ENCODE measurements at regions not wholly inside any gene's neighbourhood (a gene's known extent, or its start where the extent isn't known, plus 50 kb on each side); places are given as distances from the start of the nearest gene placed in this dataset.

DNA sequence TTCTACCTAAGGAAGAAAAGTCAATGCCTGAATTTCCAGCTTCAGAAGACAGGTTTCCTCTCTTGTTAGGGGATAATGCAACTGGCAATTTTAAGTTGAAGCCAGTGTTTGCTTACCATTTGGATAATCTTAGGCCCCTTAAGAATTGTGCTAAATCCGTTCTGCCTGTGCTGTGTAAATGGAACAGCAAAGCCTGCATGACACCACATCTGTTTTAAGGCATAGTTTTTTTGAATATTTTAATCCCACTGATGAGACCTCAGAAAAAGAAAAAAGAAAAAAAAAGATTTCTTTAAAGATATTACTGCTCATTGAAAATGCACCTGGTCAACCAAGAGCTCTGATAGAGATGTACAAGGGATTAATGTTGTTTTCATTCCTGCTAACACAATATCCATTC lies 419.2 kb downstream of the SLITRK6 start:
- no peaks in the 10 kb centered on the region for H3K36me3 ChIP-seq
- no peaks in the 10 kb centered on the region for H3K4me1 ChIP-seq
- TF ChIP-seq, protein P1, sequence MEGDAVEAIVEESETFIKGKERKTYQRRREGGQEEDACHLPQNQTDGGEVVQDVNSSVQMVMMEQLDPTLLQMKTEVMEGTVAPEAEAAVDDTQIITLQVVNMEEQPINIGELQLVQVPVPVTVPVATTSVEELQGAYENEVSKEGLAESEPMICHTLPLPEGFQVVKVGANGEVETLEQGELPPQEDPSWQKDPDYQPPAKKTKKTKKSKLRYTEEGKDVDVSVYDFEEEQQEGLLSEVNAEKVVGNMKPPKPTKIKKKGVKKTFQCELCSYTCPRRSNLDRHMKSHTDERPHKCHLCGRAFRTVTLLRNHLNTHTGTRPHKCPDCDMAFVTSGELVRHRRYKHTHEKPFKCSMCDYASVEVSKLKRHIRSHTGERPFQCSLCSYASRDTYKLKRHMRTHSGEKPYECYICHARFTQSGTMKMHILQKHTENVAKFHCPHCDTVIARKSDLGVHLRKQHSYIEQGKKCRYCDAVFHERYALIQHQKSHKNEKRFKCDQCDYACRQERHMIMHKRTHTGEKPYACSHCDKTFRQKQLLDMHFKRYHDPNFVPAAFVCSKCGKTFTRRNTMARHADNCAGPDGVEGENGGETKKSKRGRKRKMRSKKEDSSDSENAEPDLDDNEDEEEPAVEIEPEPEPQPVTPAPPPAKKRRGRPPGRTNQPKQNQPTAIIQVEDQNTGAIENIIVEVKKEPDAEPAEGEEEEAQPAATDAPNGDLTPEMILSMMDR (IDR thresholded peaks at IDR 0.05), result no peak
- TF ChIP-seq POLR2AphosphoS5 (IDR thresholded peaks at IDR 0.05) (no peak), EP300 (IDR thresholded peaks at IDR 0.05) (no peak), POLR2A (IDR thresholded peaks at IDR 0.05) (no peak)
- ATAC-seq, result no peak
- H3K27ac ChIP-seq, result no peak overlapping the region
- H3K27me3 ChIP-seq, result no peaks in the 10 kb centered on the region
- no peaks in the 10 kb centered on the region for H3K9me3 ChIP-seq
- 87% methylated on average over 1 of the region's 1 CpG; no CpG with 5 or more reads in 1 of the 2 donors for WGBS, 2 donors (ENCODE audit: low coverage in 1 of 2)
- H3K4me3 ChIP-seq, result no peak overlapping the region

DNA sequence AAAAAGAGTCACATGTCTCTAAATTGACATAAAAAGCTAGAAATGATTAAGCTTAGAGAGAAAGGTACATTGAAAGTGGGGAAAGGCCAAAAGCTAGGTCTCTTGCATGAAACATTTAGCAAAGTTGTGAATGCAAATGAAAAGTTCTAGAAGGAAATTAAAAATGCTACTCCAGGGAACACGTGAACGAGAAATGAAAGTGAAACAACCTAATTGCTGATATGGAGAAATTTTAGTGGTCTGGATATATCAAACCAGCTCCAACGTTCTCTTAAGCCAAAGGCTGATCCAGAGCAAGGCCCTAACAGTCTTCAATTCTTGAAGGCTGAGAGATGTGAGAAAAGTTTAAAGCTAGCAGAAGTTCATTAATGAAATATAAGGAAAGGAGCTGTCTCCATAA lies 419.8 kb downstream of the SLITRK6 start:
- no peak for ATAC-seq
- no peaks in the 10 kb centered on the region for H3K36me3 ChIP-seq
- H3K4me3 ChIP-seq, result no peak overlapping the region
- no peaks in the 10 kb centered on the region for H3K27me3 ChIP-seq
- 19 to 49% methylated on average over 3 of the region's 3 CpGs for WGBS, 2 donors (ENCODE audit: low coverage in 1 of 2)
- H3K27ac ChIP-seq, result no peak overlapping the region
- TF ChIP-seq, protein P1 (IDR thresholded peaks at IDR 0.05), result no peak
- no peak for TF ChIP-seq POLR2AphosphoS5 (IDR thresholded peaks at IDR 0.05)
- TF ChIP-seq POLR2A (IDR thresholded peaks at IDR 0.05), result no peak
- no peak for TF ChIP-seq EP300 (IDR thresholded peaks at IDR 0.05)
- no peaks in the 10 kb centered on the region for H3K4me1 ChIP-seq
- H3K9me3 ChIP-seq, result no peaks in the 10 kb centered on the region

DNA sequence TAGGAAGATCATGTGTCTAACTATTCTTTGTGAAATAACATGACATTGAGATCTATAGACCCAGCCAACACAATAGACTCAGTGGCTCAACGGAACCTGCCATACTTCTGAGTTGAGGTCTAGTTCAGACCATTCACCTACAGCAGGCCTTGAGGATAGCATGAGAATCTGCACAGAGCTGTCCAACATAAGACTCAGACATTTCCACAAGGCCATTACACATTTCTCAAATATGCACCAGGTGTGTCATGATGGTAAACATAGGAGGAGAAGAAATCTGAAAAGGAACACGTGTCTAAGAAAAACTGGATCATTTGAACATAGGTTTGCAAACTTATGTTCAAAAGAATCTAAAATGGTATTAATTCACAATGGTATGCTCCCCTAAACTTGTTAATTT lies 421.4 kb downstream of the SLITRK6 start:
- Histone ChIP-seq H3K4me1 (no peaks in the 10 kb centered on the region), H3K27ac (no peak overlapping the region), H3K36me3 (no peaks in the 10 kb centered on the region), H3K27me3 (no peaks in the 10 kb centered on the region), H3K9me3 (no peaks in the 10 kb centered on the region), H3K4me3 (no peak overlapping the region)
- WGBS, 2 donors (ENCODE audit: low coverage in 1 of 2), result 47 to 83% methylated on average over 2 of the region's 2 CpGs
- TF ChIP-seq POLR2AphosphoS5 (IDR thresholded peaks at IDR 0.05), result no peak
- no peak for TF ChIP-seq EP300 (IDR thresholded peaks at IDR 0.05)
- TF ChIP-seq, protein P1 (IDR thresholded peaks at IDR 0.05), result no peak
- no peak for TF ChIP-seq POLR2A (IDR thresholded peaks at IDR 0.05)
- ATAC-seq, result no peak

DNA sequence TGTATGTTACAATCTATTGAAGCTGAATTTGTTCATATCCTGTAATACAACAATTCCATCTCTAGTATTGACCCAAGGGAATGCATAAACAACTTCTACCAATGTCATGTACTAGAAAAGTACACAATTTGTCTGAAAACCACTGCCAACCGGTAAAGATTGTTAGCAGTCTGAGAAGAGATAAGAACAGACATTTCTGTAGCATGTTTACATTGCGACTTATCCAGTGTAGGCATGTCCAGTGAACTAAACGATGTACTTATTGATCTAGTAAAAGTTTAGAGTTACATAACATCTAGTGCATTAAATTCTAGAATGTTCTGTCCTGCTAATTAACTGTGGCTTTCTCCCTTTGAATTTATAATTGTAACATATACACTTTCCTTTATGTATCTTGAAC lies 425.9 kb downstream of the SLITRK6 start:
- H3K27ac ChIP-seq, result no peak overlapping the region
- ATAC-seq, result no peak
- no peaks in the 10 kb centered on the region for H3K36me3 ChIP-seq
- WGBS, 2 donors (ENCODE audit: low coverage in 1 of 2), result 56 to 61% methylated on average over 3 of the region's 3 CpGs
- H3K4me3 ChIP-seq, result no peak overlapping the region
- no peaks in the 10 kb centered on the region for H3K9me3 ChIP-seq
- no peaks in the 10 kb centered on the region for H3K27me3 ChIP-seq
- no peak for TF ChIP-seq POLR2A (IDR thresholded peaks at IDR 0.05)
- TF ChIP-seq, protein P1 (IDR thresholded peaks at IDR 0.05), result no peak
- TF ChIP-seq EP300 (IDR thresholded peaks at IDR 0.05), result no peak
- TF ChIP-seq POLR2AphosphoS5 (IDR thresholded peaks at IDR 0.05), result no peak
- no peaks in the 10 kb centered on the region for H3K4me1 ChIP-seq

DNA sequence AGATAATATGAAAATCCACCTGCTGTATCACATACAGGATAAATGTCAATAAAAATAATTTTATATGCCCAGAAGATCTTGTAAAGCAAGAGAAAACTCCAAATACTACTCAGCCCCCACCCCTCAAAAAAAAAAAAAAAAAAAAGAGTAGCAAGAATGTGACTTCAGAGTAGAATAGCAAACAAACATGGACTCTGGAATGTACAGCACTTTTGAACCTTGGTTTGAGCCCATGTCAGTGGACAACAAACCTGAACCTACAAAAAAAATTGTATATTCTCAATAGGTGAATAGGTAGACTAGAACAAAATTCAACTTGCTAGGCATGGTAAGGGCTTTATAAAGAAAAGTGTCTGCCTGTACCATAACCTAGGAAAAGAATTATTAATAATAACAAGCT lies 428.0 kb downstream of the SLITRK6 start:
- no peaks in the 10 kb centered on the region for H3K4me1 ChIP-seq
- H3K9me3 ChIP-seq, result no peaks in the 10 kb centered on the region
- no peaks in the 10 kb centered on the region for H3K36me3 ChIP-seq
- no peak overlapping the region for H3K27ac ChIP-seq
- no peak for ATAC-seq
- H3K27me3 ChIP-seq, result no peaks in the 10 kb centered on the region
- no peak overlapping the region for H3K4me3 ChIP-seq
- TF ChIP-seq, protein P1 (IDR thresholded peaks at IDR 0.05), result no peak
- TF ChIP-seq POLR2AphosphoS5 (IDR thresholded peaks at IDR 0.05) (no peak), EP300 (IDR thresholded peaks at IDR 0.05) (no peak), POLR2A (IDR thresholded peaks at IDR 0.05) (no peak)
